ENCODE measurements at regions not wholly inside any gene's neighbourhood (a gene's known extent, or its start where the extent isn't known, plus 50 kb on each side); places are given as distances from the start of the nearest gene placed in this dataset.

DNA sequence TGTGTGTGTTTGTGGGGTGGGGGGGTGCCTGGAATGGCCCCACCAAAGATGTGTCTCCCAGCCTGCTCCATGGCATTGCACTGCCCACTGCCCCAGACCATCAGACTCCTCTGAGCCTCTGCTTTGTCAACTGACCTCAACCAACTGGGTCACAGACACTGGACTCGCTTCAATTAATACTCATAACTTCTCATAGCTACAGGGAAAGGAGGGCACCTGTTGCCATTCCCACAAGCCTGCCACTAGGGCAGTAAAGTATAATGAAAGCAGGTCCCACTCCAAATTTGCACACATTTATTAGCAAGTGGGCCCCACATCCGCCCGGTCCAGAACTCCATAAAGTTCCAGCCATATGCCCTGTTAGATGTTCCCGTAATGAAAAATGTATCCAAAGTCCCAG is 70.5 kb upstream of the PRDM11 start:
- TF ChIP-seq CTCF (IDR thresholded peaks at IDR 0.05) (no peak), EZH2 (IDR thresholded peaks at IDR 0.05; ENCODE audit: borderline replicate concordance, insufficient read depth, low read depth, low read length, poor library complexity, severe bottlenecking) (no peak)
